ENCODE measurements at regions not wholly inside any gene's neighbourhood (a gene's known extent, or its start where the extent isn't known, plus 50 kb on each side); places are given as distances from the start of the nearest gene placed in this dataset.

- ChIA-PET RAD21 (ENCODE audit: unreplicated experiment) (no interaction called here), SMC1A (ENCODE audit: uncharacterized antibody, unreplicated experiment) (no interaction called here), POLR2A (no interaction called here), CTCF (interaction anchor here (0.8 kb wide), 1 partner anchor 18 kb away, joined by 3 read pairs; no protein-coding TSS in a partner anchor)
- H3K4me3 ChIP-seq = no peak overlapping the region
- DNase-seq (ENCODE audit: low read depth, low spot score) (no peak), FAIRE-seq (no peak), ATAC-seq (no peak)
- H4K20me1 ChIP-seq (ENCODE audit: control insufficient read depth, insufficient read depth) = no peaks in the 10 kb centered on the region
- H2AFZ ChIP-seq (ENCODE audit: control insufficient read depth, low read depth, low read length) = no peak overlapping the region
- no peaks in the 10 kb centered on the region for H3K36me3 ChIP-seq (ENCODE audit: control insufficient read depth in 2 of 2, insufficient read depth in 2 of 2, low read length in 1 of 2)
- no peak overlapping the region for H3K9ac ChIP-seq (ENCODE audit: control insufficient read depth, insufficient read depth, low read length)
- H3K4me2 ChIP-seq (ENCODE audit: control insufficient read depth, insufficient read depth) = no peak overlapping the region
- BruUV-seq (replicated peaks) = no TSS peak
- no peaks in the 10 kb centered on the region for H3K79me2 ChIP-seq (ENCODE audit: control insufficient read depth, insufficient read depth, low read length)
- no peaks in the 10 kb centered on the region; the same call in 2 of the 3 replicates for H3K9me3 ChIP-seq (replicated peaks; ENCODE audit: control insufficient read depth, insufficient read depth, low read length)
- no peak overlapping the region for H3K27ac ChIP-seq (ENCODE audit: control insufficient read depth, insufficient read depth)
- intact Hi-C loops (cut with micrococcal nuclease; ENCODE audit: unreplicated experiment) = no loop called here
- TF ChIP-seq CBFB (IDR thresholded peaks at IDR 0.05; ENCODE audit: low read depth) = no peak
- no peak for TF ChIP-seq ZSCAN29 (IDR thresholded peaks at IDR 0.05)
- no peak for TF ChIP-seq CUX1 (IDR thresholded peaks at IDR 0.05; ENCODE audit: insufficient replicate concordance, low read depth, low read length)
- TF ChIP-seq MTA2 (IDR thresholded peaks at IDR 0.05; ENCODE audit: low read depth) = no peak
- TF ChIP-seq NBN (IDR thresholded peaks at IDR 0.05) = no peak
- no peak for TF ChIP-seq RBBP5 (conservative IDR thresholded peaks at IDR 0.05)
- TF ChIP-seq TAF1 (IDR thresholded peaks at IDR 0.05; ENCODE audit: borderline replicate concordance, low read depth, low read length) = no peak
- no peak for TF ChIP-seq SIX5 (IDR thresholded peaks at IDR 0.05; ENCODE audit: low read depth, low read length, severe bottlenecking)
- TF ChIP-seq EED (IDR thresholded peaks at IDR 0.05; ENCODE audit: low read depth) = no peak
- no peak for TF ChIP-seq POLR2AphosphoS5 (IDR thresholded peaks at IDR 0.05; ENCODE audit: low read length)
- TF ChIP-seq GABPA (IDR thresholded peaks at IDR 0.05; ENCODE audit: low read depth) = no peak
- no peak for TF ChIP-seq IKZF2 (IDR thresholded peaks at IDR 0.05)
- in situ Hi-C loops (cut with MboI) = no loop called here
- peaks cover 0 to 4% of the 10 kb centered on the region in 2 experiments; a peak in 2 of 4 replicates for H3K27me3 ChIP-seq (replicated peaks in 1 of 2; ENCODE audit: control insufficient read depth in 2 of 2, insufficient read depth in 2 of 2, low read length in 1 of 2)
- WGBS (ENCODE audit: insufficient coverage, insufficient replicate concordance, low lambda C conversion rate, missing lambda C conversion rate) = 0% methylated on average over 1 of the region's 1 CpG
- no peaks in the 10 kb centered on the region; the same call in 1 of the 2 replicates for H3K4me1 ChIP-seq (ENCODE audit: control insufficient read depth, insufficient read depth, low read length)
Measured at GRCh38 chr1:112060261-112060660, 70.8 kb upstream of the KCND3 start.

All from GM12878 (cell line).